ENCODE measurements at regions not wholly inside any gene's neighbourhood (a gene's known extent, or its start where the extent isn't known, plus 50 kb on each side); places are given as distances from the start of the nearest gene placed in this dataset.

DNA sequence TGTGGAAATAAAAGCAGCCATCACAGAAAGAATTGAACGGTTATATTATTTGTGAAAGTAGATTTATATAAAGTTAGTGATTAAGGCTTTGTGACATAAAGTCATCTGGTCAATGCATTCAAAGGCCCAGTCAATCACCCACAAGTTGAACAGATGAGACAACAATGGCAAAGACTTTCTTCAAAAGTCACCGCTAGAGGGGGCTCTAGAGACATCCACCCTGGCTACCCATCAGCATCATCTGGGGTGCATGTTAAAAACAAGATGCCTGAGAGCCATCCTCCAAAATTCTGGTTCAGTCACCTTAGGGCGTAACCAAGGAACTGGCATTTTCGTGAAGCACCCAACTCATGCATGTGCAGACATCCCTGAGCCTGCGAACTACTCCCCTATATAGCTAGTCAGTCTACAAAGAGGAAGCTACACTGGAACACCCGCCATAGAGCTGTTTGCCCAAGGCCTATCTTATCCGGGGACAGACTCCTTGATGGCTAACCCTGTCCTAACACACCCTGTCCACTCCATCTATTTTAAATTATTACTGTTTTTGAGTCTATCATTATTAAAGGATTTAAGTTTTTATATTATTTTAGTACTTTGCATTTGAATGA, 970.5 kb downstream of the UQCRFS1 start:
- TF ChIP-seq CEBPB (IDR thresholded peaks at IDR 0.05) (no peak), RAD21 (IDR thresholded peaks at IDR 0.05; ENCODE audit: low read depth) (peak; percentile 84)

- TF ChIP-seq FOXM1 (IDR thresholded peaks at IDR 0.05; ENCODE audit: borderline replicate concordance, low read depth) (no peak), EGR1 (IDR thresholded peaks at IDR 0.05) (no peak), RAD21 (IDR thresholded peaks at IDR 0.05; ENCODE audit: low read depth) (peak; percentile 56)
Observed at GRCh38 chr19:28239270-28239669, 973.7 kb downstream of the UQCRFS1 start.

- no peak for TF ChIP-seq TCF12 (IDR thresholded peaks at IDR 0.05; ENCODE audit: low read depth)
- no peak for TF ChIP-seq TAF1 (IDR thresholded peaks at IDR 0.05; ENCODE audit: low read depth)
- TF ChIP-seq CREB1 (IDR thresholded peaks at IDR 0.05; ENCODE audit: low read depth), result no peak
- TF ChIP-seq, protein P1, sequence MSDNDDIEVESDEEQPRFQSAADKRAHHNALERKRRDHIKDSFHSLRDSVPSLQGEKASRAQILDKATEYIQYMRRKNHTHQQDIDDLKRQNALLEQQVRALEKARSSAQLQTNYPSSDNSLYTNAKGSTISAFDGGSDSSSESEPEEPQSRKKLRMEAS (IDR thresholded peaks at IDR 0.05), result no peak
- no peak for TF ChIP-seq CEBPB (IDR thresholded peaks at IDR 0.05)
- TF ChIP-seq NFIC (IDR thresholded peaks at IDR 0.05), result no peak
- no peak for TF ChIP-seq ZBTB7A (IDR thresholded peaks at IDR 0.05; ENCODE audit: low read depth)
- TF ChIP-seq YY1 (IDR thresholded peaks at IDR 0.05; ENCODE audit: low read depth), result no peak
- TF ChIP-seq RAD21 (IDR thresholded peaks at IDR 0.05; ENCODE audit: low read depth), result no peak
- TF ChIP-seq, protein P2, sequence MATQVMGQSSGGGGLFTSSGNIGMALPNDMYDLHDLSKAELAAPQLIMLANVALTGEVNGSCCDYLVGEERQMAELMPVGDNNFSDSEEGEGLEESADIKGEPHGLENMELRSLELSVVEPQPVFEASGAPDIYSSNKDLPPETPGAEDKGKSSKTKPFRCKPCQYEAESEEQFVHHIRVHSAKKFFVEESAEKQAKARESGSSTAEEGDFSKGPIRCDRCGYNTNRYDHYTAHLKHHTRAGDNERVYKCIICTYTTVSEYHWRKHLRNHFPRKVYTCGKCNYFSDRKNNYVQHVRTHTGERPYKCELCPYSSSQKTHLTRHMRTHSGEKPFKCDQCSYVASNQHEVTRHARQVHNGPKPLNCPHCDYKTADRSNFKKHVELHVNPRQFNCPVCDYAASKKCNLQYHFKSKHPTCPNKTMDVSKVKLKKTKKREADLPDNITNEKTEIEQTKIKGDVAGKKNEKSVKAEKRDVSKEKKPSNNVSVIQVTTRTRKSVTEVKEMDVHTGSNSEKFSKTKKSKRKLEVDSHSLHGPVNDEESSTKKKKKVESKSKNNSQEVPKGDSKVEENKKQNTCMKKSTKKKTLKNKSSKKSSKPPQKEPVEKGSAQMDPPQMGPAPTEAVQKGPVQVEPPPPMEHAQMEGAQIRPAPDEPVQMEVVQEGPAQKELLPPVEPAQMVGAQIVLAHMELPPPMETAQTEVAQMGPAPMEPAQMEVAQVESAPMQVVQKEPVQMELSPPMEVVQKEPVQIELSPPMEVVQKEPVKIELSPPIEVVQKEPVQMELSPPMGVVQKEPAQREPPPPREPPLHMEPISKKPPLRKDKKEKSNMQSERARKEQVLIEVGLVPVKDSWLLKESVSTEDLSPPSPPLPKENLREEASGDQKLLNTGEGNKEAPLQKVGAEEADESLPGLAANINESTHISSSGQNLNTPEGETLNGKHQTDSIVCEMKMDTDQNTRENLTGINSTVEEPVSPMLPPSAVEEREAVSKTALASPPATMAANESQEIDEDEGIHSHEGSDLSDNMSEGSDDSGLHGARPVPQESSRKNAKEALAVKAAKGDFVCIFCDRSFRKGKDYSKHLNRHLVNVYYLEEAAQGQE (IDR thresholded peaks at IDR 0.05; ENCODE audit: low read depth), result no peak
- no peak for TF ChIP-seq TEAD4 (IDR thresholded peaks at IDR 0.05)
- TF ChIP-seq EGR1 (IDR thresholded peaks at IDR 0.05), result no peak
- TF ChIP-seq, protein P3, sequence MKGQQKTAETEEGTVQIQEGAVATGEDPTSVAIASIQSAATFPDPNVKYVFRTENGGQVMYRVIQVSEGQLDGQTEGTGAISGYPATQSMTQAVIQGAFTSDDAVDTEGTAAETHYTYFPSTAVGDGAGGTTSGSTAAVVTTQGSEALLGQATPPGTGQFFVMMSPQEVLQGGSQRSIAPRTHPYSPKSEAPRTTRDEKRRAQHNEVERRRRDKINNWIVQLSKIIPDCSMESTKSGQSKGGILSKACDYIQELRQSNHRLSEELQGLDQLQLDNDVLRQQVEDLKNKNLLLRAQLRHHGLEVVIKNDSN (IDR thresholded peaks at IDR 0.05), result no peak
Observed at GRCh38 chr19:28238270-28238820, 974.6 kb downstream of the UQCRFS1 start.

DNA sequence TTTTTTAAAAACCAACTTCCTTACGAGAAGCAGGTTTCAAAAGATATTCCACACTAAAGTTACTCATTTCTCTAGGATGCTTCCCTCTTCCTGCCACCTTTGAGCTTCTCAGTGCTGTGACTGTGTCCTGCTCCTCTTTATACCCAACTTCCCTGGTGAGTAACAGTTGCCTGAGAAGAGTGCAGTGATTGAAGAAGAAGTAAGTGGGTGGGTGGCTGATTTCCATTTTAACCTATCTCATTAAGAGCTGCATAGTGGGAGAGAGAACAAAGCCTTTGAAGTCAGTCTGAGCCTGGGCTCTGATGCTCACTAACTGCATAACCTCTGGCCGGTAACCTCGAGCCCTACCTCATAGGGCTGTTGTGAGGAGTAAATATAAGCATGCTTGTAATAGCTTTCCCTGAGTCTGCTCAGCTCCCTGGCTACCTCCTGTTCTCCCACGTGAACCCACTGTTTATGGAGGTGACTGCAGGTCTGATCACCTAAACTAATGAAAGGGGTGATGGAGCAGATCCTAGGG, 977.3 kb downstream of the UQCRFS1 start:
- TF ChIP-seq TCF12 (IDR thresholded peaks at IDR 0.05; ENCODE audit: low read depth) (no peak), RAD21 (IDR thresholded peaks at IDR 0.05; ENCODE audit: low read depth) (no peak), EP300 (IDR thresholded peaks at IDR 0.05; ENCODE audit: borderline replicate concordance) (no peak), ZBTB7A (IDR thresholded peaks at IDR 0.05; ENCODE audit: low read depth) (no peak), YY1 (IDR thresholded peaks at IDR 0.05; ENCODE audit: low read depth) (no peak)
- TF ChIP-seq, protein P3 (IDR thresholded peaks at IDR 0.05), result no peak
- TF ChIP-seq, protein P2 (IDR thresholded peaks at IDR 0.05; ENCODE audit: low read depth), result no peak

- TF ChIP-seq, protein P3 (IDR thresholded peaks at IDR 0.05), result no peak
- TF ChIP-seq, protein P1 (IDR thresholded peaks at IDR 0.05), result no peak
- no peak for TF ChIP-seq FOXM1 (IDR thresholded peaks at IDR 0.05; ENCODE audit: borderline replicate concordance, low read depth)
- TF ChIP-seq NFIC (IDR thresholded peaks at IDR 0.05), result no peak
- TF ChIP-seq CREB1 (IDR thresholded peaks at IDR 0.05; ENCODE audit: low read depth), result no peak
- no peak for TF ChIP-seq RAD21 (IDR thresholded peaks at IDR 0.05; ENCODE audit: low read depth)
- no peak for TF ChIP-seq EP300 (IDR thresholded peaks at IDR 0.05; ENCODE audit: borderline replicate concordance)
- TF ChIP-seq TEAD4 (IDR thresholded peaks at IDR 0.05), result no peak
- no peak for TF ChIP-seq TAF1 (IDR thresholded peaks at IDR 0.05; ENCODE audit: low read depth)
- TF ChIP-seq TCF12 (IDR thresholded peaks at IDR 0.05; ENCODE audit: low read depth), result no peak
- TF ChIP-seq CEBPB (IDR thresholded peaks at IDR 0.05), result no peak
- no peak for TF ChIP-seq EGR1 (IDR thresholded peaks at IDR 0.05)
- no peak for TF ChIP-seq ZBTB7A (IDR thresholded peaks at IDR 0.05; ENCODE audit: low read depth)
- TF ChIP-seq, protein P2 (IDR thresholded peaks at IDR 0.05; ENCODE audit: low read depth), result no peak
- TF ChIP-seq YY1 (IDR thresholded peaks at IDR 0.05; ENCODE audit: low read depth), result no peak
Observed at GRCh38 chr19:28234637-28235036, 978.3 kb downstream of the UQCRFS1 start.

Data from Ishikawa (cell line).